ENCODE measurements at regions not wholly inside any gene's neighbourhood (a gene's known extent, or its start where the extent isn't known, plus 50 kb on each side); places are given as distances from the start of the nearest gene placed in this dataset.

DNA sequence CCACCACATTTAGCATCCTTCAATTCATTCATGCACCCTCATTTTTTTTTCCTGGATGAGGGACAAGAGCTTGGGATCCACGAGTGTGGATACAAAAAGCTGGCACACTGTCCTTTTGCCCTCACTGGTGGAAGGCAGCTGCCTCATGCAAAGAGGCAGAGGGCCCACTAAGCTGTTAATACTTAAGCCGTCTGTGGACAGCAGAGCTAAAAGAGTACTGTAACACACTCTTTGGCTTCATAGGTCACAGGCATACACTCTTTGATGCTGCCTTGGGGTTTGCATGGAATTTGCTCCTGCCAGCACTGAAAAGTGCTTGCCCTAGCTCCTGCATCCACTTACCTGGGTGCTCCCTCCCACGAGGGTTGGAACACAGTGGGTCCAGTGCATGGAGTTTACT, 978.4 kb upstream of the SPRY2 start:
- no peak overlapping the region for H3K4me2 ChIP-seq (ENCODE audit: insufficient read depth, low read length)
- H4K20me1 ChIP-seq (replicated peaks; ENCODE audit: control insufficient read depth, extremely low read depth, insufficient read depth, low read length), result no peaks in the 10 kb centered on the region
- no TSS peak for BruUV-seq (replicated peaks)
- no peak overlapping the region for H3K27ac ChIP-seq (ENCODE audit: insufficient read depth, low read depth, low read length)
- intact Hi-C loops (cut with micrococcal nuclease) (no loop called here), dilution Hi-C loops (cut with MboI; ENCODE audit: extremely low pct_ligation_motif_present, low sequenced_read_pairs) (no loop called here)
- no peaks in the 10 kb centered on the region for H3K4me1 ChIP-seq (ENCODE audit: control insufficient read depth, extremely low read depth, insufficient read depth, low read length)
- DNase-seq (ENCODE audit: low read depth, low spot score), result no peak
- no peak overlapping the region for H3K4me3 ChIP-seq (replicated peaks in 1 of 3; ENCODE audit: insufficient read depth in 1 of 3, low read depth in 1 of 3, low read length in 3 of 3)
- no peaks in the 10 kb centered on the region for H3K27me3 ChIP-seq (ENCODE audit: control insufficient read depth in 2 of 2, insufficient read depth in 2 of 2, low read length in 2 of 2)
- H3K36me3 ChIP-seq (ENCODE audit: control insufficient read depth in 2 of 2, extremely low read depth in 1 of 2, insufficient read depth in 2 of 2, low read length in 2 of 2), result no peaks in the 10 kb centered on the region
- no peaks in the 10 kb centered on the region for H3K79me2 ChIP-seq (ENCODE audit: control insufficient read depth, insufficient read depth, low read length)
- FAIRE-seq, result no peak
- TF ChIP-seq EZH2 (IDR thresholded peaks at IDR 0.05; ENCODE audit: borderline replicate concordance, low read depth, low read length, severe bottlenecking), result no peak
- no peak for TF ChIP-seq JUN (IDR thresholded peaks at IDR 0.05; ENCODE audit: borderline replicate concordance, insufficient read depth, insufficient read length, low read depth)
- ChIA-PET POLR2A (no interaction called here), CTCF (no interaction called here)
- no peaks in the 10 kb centered on the region for H3K9me3 ChIP-seq (replicated peaks; ENCODE audit: control insufficient read depth, insufficient read depth, low read length)
- H2AFZ ChIP-seq (ENCODE audit: low read depth, low read length), result no peak overlapping the region
- H3K9me1 ChIP-seq (replicated peaks; ENCODE audit: control insufficient read depth, extremely low read depth, insufficient read depth, low read length), result no peaks in the 10 kb centered on the region
- no peak overlapping the region for H3K9ac ChIP-seq (replicated peaks; ENCODE audit: extremely low read depth, insufficient read depth, low read length)

DNA sequence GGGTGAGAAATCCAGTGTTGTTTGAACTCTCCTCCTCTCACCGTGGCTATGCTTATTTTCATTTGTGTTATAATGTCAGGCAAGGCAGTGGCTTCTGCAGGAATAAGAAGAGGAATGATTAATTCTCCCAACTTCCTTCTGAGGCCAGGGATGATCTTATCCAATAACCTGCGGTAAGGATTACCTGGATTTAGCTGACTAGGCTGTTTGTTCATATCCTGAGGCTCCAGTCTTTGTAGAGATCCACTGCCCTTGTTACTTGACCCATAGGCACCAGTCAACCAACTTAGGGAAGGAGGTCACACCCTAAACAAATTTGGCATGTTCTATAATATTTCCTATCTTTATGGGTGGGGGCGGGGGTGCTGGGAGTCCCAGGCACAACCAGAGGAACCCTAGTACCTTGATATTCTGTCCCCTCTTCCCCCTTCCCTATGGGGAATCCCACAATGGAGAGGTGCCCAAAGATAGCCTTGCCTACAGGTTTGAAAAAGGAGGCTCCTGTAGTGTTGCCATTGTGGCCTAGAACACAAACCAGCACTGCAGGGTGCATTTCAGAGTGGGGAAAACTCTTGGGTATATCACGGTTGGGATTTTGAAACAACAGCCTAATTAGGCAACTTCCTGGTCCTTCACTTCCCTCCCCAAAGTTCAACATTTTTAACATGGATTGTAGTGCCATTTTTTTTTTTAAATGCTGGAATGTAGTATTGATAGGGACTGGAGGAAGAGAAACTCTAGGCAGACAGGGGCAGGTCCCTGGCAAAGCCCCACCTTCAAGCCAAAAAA, 977.5 kb upstream of the SPRY2 start:
- Histone ChIP-seq H3K79me2 (ENCODE audit: control insufficient read depth, insufficient read depth, low read length) (no peaks in the 10 kb centered on the region), H3K4me2 (ENCODE audit: insufficient read depth, low read length) (no peak overlapping the region), H3K9me1 (replicated peaks; ENCODE audit: control insufficient read depth, extremely low read depth, insufficient read depth, low read length) (no peaks in the 10 kb centered on the region), H4K20me1 (replicated peaks; ENCODE audit: control insufficient read depth, extremely low read depth, insufficient read depth, low read length) (no peaks in the 10 kb centered on the region), H3K36me3 (ENCODE audit: control insufficient read depth in 2 of 2, extremely low read depth in 1 of 2, insufficient read depth in 2 of 2, low read length in 2 of 2) (no peaks in the 10 kb centered on the region), H3K27ac (ENCODE audit: insufficient read depth, low read depth, low read length) (no peak overlapping the region), H2AFZ (ENCODE audit: low read depth, low read length) (no peak overlapping the region), H3K4me3 (replicated peaks in 1 of 3; ENCODE audit: insufficient read depth in 1 of 3, low read depth in 1 of 3, low read length in 3 of 3) (no peak overlapping the region), H3K27me3 (ENCODE audit: control insufficient read depth in 2 of 2, insufficient read depth in 2 of 2, low read length in 2 of 2) (no peaks in the 10 kb centered on the region), H3K9me3 (replicated peaks; ENCODE audit: control insufficient read depth, insufficient read depth, low read length) (no peaks in the 10 kb centered on the region), H3K9ac (replicated peaks; ENCODE audit: extremely low read depth, insufficient read depth, low read length) (no peak overlapping the region), H3K4me1 (ENCODE audit: control insufficient read depth, extremely low read depth, insufficient read depth, low read length) (no peaks in the 10 kb centered on the region)
- dilution Hi-C loops (cut with MboI; ENCODE audit: extremely low pct_ligation_motif_present, low sequenced_read_pairs), result no loop called here
- DNase-seq (ENCODE audit: low read depth, low spot score), result no peak
- BruUV-seq (replicated peaks), result no TSS peak
- POLR2A ChIA-PET, result no interaction called here
- TF ChIP-seq POLR2AphosphoS5 (IDR thresholded peaks at IDR 0.05; ENCODE audit: insufficient read depth, low read depth, low read length), result no peak
- no peak for TF ChIP-seq GATA2 (IDR thresholded peaks at IDR 0.05; ENCODE audit: insufficient read depth, insufficient read length, low read depth, low read length)
- TF ChIP-seq MYC (IDR thresholded peaks at IDR 0.05; ENCODE audit: low read depth, low read length), result no peak
- TF ChIP-seq EZH2 (IDR thresholded peaks at IDR 0.05; ENCODE audit: borderline replicate concordance, low read depth, low read length, severe bottlenecking), result no peak
- no peak for TF ChIP-seq FOS (IDR thresholded peaks at IDR 0.05; ENCODE audit: borderline replicate concordance, insufficient read depth, low read length)
- no peak for TF ChIP-seq POLR2A (IDR thresholded peaks at IDR 0.05; ENCODE audit: low read depth, low read length)
- TF ChIP-seq, protein P1, sequence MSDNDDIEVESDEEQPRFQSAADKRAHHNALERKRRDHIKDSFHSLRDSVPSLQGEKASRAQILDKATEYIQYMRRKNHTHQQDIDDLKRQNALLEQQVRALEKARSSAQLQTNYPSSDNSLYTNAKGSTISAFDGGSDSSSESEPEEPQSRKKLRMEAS (IDR thresholded peaks at IDR 0.05; ENCODE audit: insufficient read depth, insufficient read length), result no peak
- TF ChIP-seq, protein P2, sequence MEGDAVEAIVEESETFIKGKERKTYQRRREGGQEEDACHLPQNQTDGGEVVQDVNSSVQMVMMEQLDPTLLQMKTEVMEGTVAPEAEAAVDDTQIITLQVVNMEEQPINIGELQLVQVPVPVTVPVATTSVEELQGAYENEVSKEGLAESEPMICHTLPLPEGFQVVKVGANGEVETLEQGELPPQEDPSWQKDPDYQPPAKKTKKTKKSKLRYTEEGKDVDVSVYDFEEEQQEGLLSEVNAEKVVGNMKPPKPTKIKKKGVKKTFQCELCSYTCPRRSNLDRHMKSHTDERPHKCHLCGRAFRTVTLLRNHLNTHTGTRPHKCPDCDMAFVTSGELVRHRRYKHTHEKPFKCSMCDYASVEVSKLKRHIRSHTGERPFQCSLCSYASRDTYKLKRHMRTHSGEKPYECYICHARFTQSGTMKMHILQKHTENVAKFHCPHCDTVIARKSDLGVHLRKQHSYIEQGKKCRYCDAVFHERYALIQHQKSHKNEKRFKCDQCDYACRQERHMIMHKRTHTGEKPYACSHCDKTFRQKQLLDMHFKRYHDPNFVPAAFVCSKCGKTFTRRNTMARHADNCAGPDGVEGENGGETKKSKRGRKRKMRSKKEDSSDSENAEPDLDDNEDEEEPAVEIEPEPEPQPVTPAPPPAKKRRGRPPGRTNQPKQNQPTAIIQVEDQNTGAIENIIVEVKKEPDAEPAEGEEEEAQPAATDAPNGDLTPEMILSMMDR (IDR thresholded peaks at IDR 0.05; ENCODE audit: extremely low read depth in 1 of 2, insufficient read depth in 1 of 2, low read depth in 1 of 2, low read length in 2 of 2), result no peak
- no peak for TF ChIP-seq JUN (IDR thresholded peaks at IDR 0.05; ENCODE audit: borderline replicate concordance, insufficient read depth, insufficient read length, low read depth)
- no peak for FAIRE-seq
- intact Hi-C loops (cut with micrococcal nuclease), result no loop called here
- CTCF ChIA-PET, result no interaction called here

All from endothelial cell of umbilical vein (primary cell).